Muscle of arm (tissue), 1 donor: ENCODE measurements at regions not wholly inside any gene's neighbourhood (a gene's known extent, or its start where the extent isn't known, plus 50 kb on each side); places are given as distances from the start of the nearest gene placed in this dataset.
A peak's percentile ranks its signal among the peaks of the same experiment; 100 is the strongest.

Experiments used
- DNase-seq: peaks from one replicate; pipeline ENCODE4 v3.0.0-alpha.2; 2013

DNA sequence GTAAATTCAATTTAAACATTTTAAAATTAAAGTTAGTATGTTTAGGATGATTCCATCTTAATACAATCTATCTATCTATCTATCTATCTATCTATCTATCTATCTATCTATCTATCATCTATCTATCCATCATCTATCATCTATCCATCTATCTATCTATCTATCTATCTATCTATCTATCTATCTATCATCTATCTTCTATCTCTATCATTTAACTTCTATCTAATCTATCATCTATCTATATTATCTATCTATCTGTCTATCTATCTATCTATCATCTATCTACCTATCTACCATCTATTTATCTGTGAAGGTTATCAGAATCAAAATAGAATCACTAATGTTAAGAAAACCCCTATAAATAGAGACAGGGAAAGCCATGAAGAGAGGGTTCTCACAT, 78.3 kb downstream of the RAMP3 start:
- no peak for DNase-seq

GRCh38 chr7:45236666-45237065, 79.1 kb downstream of the RAMP3 start:
- DNase-seq, result no peak

DNA sequence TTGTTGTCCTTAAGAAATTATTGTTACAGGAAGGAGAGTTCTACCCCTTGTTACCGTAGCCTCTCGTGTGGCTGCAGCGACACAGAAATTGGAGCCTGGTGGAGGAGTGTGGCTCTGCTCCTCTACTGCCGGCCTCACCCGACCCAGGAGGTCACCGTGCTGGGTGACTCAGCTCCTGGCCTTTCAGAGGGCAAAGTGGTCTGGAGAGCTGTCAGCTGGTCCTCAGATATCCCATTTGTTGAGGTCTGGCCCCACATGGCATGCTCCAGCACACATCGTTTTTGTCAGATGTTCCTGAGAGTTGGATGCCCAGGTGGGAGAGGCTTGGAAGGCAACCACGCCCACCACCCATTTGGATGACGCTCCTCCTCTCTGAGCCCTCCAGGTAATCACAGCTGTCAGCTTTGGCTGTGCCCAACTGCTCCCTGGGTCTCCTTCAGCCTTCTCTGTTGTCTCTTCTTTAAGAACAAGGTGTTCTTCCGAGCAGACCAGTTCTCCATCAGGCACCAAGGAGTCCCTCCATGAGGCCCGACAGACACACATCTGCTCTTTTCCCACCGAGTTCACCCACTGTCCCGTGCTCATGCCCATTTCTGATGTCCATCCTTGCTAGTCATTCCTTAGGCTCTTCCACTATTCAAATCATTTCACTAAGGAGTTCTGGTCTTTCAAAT, 80.3 kb downstream of the RAMP3 start:
- DNase-seq, result no peak

GRCh38 chr7:45238806-45239205, 81.2 kb downstream of the RAMP3 start:
- no peak for DNase-seq

DNA sequence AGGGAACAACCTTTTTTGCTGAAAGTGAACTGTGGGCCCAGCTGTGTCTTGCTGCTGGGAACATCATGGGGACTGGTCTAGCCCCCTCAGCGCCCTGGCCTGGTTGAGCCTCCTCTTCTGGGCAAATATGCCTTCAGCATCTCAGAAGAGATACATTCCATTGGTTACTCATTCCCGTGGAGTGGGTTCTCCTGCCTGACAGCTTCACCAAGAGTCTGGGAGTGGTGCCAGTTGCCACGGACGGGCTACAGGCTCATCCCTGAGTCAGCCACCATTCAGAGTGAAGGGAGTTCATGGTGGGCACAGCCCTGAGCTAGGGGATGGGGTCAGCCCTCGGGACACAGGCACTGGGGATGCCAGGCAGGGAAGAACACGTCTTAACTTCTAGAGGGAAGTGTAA, 81.9 kb downstream of the RAMP3 start:
- no peak for DNase-seq

GRCh38 chr7:45240273-45240771, 82.7 kb downstream of the RAMP3 start:
- DNase-seq, result no peak

- no peak for DNase-seq
These were observed 83.3 kb downstream of the RAMP3 start for GRCh38 chr7:45240926-45241325.

DNA sequence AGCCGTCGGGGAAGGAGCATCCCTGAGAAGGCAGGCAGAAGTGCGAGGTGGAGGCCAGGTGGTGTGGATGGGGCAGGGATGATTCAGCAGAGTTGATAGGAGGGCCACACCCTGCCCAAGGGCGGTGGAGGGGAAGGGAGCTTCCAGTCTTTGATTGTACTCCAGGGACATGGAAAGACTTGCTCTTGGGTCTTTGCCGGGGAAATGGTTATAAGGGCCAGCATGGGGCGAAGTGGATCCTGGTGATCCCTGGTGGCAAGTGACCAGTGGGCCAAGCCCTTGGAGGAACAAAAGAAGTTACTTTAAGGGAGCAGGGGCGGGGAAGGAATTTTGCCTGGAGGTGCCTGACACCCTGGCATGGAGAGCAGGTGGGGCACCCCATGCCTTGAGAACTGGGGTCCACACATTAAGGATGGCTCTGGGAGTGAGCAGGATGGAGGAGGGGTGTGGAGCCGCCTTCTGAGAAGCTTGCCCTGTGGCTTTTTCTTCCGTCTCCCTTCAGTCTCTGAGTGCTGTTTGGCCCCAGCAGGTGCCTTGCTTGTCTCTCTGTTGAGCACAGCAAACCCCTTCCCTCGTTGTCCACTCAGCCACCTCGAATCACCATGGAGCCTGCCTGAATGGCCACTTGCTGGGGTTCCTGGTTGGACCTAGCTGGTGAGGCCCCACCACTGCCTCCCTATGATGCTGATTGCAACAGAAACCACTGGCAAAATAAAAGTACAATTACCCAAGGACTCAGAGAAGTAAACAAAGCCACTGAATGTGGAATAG, 83.9 kb downstream of the RAMP3 start:
- DNase-seq, result no peak

DNA sequence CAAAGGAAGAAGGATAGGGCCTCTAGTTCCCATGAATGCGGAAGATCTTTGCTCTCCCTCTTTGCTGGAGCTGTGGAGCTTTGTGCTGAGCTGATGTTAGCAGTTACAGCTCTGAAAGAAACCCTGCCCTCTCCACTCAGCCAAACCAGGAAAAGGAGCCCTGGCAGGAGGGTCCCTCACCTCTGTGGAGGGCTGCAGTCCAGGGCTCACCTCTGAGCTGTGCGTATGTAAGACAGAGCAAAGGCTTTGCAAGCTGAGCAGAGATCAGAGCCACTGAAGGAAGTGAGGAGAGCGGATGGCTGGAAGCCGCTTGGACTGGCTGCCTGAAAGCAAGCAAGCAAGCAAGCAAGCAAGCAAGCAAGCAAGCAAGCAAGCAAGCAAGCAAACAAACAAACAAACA, 84.7 kb downstream of the RAMP3 start:
- no peak for DNase-seq

- no peak for DNase-seq
These were observed 85.1 kb downstream of the RAMP3 start for GRCh38 chr7:45242698-45243097.

GRCh38 chr7:45244981-45245380, 87.4 kb downstream of the RAMP3 start:
- DNase-seq, result no peak

GRCh38 chr7:45246339-45246738, 88.7 kb downstream of the RAMP3 start:
- no peak for DNase-seq

DNA sequence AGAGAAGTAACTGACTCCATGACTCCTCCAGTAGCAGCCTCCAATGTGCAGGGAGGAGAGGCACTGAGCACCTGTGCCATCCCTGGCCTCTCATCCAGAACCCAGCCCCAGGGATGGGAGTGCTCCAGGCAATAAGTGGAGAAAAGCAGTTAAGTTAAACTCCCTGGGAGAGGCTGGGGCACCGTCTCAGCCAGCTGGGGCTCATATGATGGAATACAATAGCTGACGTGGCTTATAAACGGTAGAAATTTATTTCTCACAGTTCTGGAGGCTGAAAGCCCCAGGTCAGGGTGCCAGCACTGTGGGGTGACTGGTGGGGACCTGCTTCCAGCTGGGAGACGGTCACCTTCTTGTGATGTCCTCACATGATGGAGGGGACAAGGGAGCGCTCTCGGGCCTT, 94.7 kb downstream of the RAMP3 start:
- no peak for DNase-seq

- DNase-seq, result no peak
These were observed 95.3 kb downstream of the RAMP3 start for GRCh38 chr7:45252857-45253256.

- DNase-seq, result no peak
These were observed 95.8 kb downstream of the RAMP3 start for GRCh38 chr7:45253368-45253767.

DNA sequence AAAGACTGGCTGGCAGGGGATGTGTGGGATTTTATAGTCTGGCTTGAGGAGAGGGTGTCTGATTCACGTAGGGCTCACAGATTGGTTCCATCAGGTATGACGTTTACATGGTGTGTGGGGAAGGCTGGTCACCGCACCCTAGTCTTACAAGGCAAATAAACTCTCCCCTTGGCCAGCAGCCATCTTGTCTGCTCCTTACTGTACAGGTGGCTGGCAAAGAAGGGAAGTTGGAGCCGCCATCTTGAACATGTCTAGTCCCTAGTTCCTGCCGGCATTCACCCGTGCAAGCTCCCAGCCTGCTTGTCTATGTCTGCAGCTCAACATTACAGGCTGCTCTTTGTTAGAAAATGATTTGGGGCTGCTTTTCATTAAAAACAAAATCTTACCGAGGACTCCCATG, 97.6 kb downstream of the RAMP3 start:
- no peak for DNase-seq

DNA sequence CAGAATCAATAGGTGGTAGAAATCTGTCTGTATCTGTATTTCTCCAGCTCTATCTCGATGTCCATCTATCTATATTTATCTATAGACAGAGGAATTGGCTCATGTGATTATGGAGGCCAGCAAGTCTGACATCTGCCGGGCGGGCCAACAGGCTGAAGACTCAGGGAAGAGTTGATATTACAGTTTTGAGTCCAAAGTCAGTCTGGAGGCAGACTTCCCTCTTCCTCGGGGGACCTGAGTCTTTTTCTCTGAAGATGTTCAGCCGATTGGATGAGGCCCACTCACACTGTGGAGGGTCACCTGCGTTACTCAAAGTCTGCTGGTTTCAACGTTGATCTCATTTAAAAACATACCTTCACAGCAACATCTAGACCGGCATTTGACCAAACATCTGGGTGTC, 98.7 kb downstream of the RAMP3 start:
- DNase-seq, result no peak

- DNase-seq, result no peak
These were observed 99.2 kb downstream of the RAMP3 start for GRCh38 chr7:45256775-45257174.

DNA sequence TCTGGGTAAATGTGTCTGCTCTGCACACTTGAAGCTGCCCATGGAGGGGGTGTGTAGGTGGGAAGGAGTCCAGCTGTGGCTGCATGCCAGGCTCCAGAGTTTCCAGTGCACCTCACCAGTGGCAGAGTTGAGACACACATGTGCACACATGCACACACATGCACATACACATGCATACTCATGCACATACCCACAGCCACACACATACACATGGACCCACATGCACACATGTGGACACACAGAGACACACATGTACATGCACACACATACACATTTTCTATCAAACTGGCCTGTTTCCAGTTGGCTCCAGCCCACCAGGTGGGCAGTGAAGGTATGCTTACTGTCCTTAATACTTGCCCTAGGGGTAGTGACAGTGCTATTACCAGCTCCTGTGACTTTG, 99.7 kb downstream of the RAMP3 start:
- no peak for DNase-seq

DNA sequence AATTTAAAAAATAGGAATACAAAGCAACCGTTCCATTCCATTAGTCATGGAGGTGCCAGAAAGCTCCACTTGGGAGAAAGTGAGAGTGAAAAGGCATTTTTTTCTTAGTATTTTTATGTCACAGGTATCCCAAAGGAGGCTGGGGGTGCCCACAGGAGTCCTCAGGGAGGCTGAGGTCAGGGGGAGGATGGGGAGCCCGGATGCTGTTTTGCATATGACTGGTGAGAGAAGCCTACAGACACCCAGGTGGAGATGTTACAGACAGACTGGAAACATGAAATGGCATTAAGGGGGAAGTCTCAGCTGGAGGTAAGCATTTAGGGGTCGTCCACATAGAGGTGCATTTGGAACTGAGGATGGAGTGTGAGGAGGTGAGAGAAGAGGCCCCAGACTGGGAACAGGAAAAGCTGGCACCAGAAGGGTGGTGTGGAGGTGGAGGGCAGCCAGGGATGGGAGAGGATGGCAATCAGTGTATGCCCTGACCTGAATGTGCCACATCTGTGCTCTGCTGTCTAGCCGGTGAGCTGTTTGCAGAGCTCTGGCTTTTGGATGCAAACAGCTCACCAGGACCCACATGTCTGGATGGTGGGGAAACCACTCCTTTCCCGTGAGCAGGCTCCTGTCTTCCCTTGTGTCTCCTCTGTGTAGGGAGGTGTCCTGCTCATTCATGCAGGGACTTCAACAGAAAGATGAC, 101.1 kb downstream of the RAMP3 start:
- DNase-seq, result no peak

DNA sequence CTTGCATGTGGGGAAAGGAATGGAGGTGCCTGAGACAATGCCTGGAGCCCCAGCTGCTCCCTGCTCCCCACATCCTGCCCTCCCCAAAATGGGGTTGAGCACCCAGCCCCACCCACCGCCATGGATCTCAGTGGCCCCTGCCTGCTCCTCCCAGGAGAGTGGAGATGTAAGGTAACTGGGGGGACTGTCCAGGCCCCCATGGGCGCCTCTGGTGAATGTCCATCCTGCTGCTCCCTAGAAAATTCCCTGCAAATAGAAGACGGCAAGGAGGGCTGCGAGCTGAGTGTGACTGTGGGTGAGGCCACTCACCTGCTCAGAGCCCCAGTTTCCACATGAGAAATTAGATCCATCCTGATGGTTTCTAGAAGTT, 101.6 kb downstream of the RAMP3 start:
- no peak for DNase-seq

- peak; percentile 36 for DNase-seq
These were observed 102.5 kb downstream of the RAMP3 start for GRCh38 chr7:45259966-45260646.
